ENCODE measurements at regions not wholly inside any gene's neighbourhood (a gene's known extent, or its start where the extent isn't known, plus 50 kb on each side); places are given as distances from the start of the nearest gene placed in this dataset.

DNA sequence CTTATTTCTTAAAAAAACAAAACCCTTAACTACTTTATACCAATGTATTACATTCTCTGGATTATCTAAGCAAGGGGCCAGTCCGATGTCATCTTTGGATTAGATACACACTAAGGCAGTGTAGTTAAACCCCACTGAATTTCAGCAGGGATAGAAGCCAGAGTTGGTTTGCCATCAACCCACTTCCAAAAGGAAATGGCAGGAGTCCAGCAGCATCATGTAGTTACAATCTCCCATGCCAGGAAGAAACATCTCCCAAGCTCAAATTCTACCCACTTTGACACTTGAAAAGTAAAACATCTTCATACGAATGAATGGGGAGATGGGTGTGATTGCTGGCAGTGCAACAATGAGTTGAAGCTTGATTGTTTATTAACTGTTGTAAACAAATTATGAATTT is 203.5 kb upstream of the PLXNC1 start:
- H3K36me3 Mint-ChIP-seq (ENCODE audit: low read depth), result no peaks in the 10 kb centered on the region
- H3K4me1 Mint-ChIP-seq (ENCODE audit: low read depth), result no peaks in the 10 kb centered on the region
- intact Hi-C loops (cut with micrococcal nuclease), result no loop called here
- H3K4me3 Mint-ChIP-seq (ENCODE audit: low read depth), result no peak overlapping the region
- H3K9me3 Mint-ChIP-seq, result peaks cover 13% of the 10 kb centered on the region
- no peak for DNase-seq (ENCODE audit: low spot score)
- peaks cover 16% of the 10 kb centered on the region for H3K27me3 Mint-ChIP-seq (ENCODE audit: low read depth)
- no peak overlapping the region for H3K27ac Mint-ChIP-seq

DNA sequence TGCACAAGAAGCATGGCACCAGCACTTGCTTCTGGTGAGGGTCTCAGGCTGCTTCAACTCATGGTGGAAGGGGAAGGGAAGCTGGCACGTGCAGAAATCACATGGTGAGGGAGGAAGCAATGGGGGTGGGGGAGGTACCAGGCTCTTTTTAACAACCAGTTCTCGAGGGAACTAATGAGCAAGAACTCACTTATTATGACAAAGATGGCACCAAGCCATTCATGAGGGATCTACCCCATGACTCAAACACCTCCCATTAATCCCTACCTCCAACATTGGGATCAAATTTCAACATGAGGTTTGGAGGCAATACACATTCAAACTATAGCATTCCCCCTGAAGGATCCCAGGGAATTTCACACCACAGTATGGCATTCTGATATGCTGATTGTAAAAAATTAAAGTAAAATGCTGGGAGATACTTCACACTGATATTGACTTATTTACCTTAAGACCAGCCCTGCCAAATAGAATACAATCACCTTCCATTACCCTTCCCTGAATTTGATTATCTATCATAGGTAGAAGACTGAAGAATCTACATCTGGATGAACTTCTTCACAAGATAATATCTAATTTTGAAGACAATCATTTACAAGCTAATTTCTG is 201.7 kb upstream of the PLXNC1 start:
- peaks cover 16% of the 10 kb centered on the region for H3K27me3 Mint-ChIP-seq (ENCODE audit: low read depth)
- no peaks in the 10 kb centered on the region for H3K4me1 Mint-ChIP-seq (ENCODE audit: low read depth)
- no peaks in the 10 kb centered on the region for H3K36me3 Mint-ChIP-seq (ENCODE audit: low read depth)
- H3K4me3 Mint-ChIP-seq (ENCODE audit: low read depth), result no peak overlapping the region
- H3K9me3 Mint-ChIP-seq, result peaks cover 13% of the 10 kb centered on the region
- intact Hi-C loops (cut with micrococcal nuclease), result no loop called here
- H3K27ac Mint-ChIP-seq, result no peak overlapping the region
- no peak for DNase-seq (ENCODE audit: low spot score)

DNA sequence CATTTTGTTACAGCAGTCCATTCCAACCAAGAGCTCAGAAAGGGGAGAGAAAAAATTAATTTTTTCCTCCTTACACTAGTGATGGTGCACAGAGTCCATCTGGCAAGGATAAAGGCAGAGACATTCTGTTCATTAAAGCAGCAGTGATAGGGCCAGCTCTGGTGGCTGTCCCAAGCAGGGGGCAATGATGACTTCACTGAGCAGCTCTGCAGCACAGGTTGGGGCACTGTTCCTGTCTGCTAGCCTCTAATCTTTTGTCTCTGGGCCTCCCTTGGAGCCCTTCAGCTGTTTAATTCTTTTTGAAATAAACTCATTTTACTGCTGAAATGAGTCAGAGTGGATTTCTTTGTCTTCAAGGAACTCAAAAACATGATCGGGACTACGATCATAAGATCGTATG is 200.9 kb upstream of the PLXNC1 start:
- no peak for DNase-seq (ENCODE audit: low spot score)
- no peak overlapping the region for H3K27ac Mint-ChIP-seq
- peaks cover 16% of the 10 kb centered on the region for H3K27me3 Mint-ChIP-seq (ENCODE audit: low read depth)
- peaks cover 13% of the 10 kb centered on the region for H3K9me3 Mint-ChIP-seq
- no peaks in the 10 kb centered on the region for H3K36me3 Mint-ChIP-seq (ENCODE audit: low read depth)
- intact Hi-C loops (cut with micrococcal nuclease), result no loop called here
- peaks cover 7% of the 10 kb centered on the region for H3K4me1 Mint-ChIP-seq (ENCODE audit: low read depth)
- H3K4me3 Mint-ChIP-seq (ENCODE audit: low read depth), result no peak overlapping the region

DNA sequence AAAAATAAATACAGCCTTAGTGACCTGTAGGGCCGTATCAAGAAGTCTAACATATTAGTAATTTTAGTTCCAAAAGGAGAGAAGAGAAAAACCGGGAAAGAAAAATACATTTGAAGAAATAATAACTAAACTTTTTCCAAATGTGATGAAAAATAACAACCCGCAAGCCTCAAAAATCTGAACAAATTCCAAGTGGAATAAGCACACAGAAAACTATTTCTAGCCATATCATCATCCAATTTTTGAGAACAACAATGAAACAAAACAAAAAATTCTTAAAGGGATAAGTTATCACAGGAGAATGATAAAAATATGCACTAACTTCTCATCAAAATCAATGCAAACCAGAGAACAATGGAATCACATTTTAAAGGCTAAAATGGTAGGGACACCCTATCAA is 198.1 kb upstream of the PLXNC1 start:
- intact Hi-C loops (cut with micrococcal nuclease), result no loop called here
- H3K4me3 Mint-ChIP-seq (ENCODE audit: low read depth), result no peak overlapping the region
- DNase-seq (ENCODE audit: low spot score), result no peak
- H3K27ac Mint-ChIP-seq, result no peak overlapping the region
- peaks cover 17% of the 10 kb centered on the region for H3K9me3 Mint-ChIP-seq
- peaks cover 16% of the 10 kb centered on the region for H3K27me3 Mint-ChIP-seq (ENCODE audit: low read depth)
- H3K4me1 Mint-ChIP-seq (ENCODE audit: low read depth), result peaks cover 8% of the 10 kb centered on the region
- no peaks in the 10 kb centered on the region for H3K36me3 Mint-ChIP-seq (ENCODE audit: low read depth)

DNA sequence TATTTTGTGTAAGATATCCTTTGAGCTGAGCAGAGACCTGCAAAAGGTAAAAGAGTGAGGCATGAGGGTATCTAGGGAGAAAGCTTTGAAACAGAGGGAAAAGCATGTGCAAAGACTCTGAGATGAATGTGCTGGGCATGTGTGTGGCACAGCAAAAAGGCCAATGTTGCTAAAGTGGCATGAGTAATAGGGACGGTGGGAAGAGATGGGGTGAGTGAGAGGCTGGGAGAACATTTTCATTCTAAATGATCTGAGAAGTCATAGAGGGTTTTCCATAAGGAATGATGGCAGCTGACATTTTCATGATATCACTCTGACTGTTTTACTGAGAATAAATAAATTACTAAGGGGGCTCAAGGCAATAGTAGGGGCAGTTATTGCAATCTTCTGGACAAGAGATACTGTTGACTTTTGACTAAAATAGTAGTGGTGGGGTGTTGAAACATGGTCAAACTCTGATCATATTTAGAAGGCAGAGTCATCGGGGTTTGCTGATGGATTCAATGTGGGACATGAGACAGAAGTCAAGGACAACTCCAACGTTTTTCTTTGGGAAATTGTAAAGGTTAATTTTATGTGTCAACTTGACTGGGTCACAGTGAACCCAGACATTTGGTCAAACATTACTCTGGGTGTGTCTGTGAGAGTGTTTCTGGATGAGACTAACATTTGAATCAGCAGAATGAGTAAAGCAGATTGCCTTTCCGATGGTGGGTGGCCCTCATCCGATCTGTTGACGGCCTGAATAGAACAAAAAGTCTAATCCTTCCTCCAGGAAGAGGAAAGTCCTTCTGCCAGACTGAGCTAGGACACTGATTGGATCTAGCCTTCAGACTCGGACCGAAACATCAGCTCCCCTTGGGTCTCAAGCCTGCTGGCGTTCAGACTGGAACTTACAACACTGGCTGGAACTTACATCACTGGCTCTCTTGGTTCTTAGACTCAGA is 193.9 kb upstream of the PLXNC1 start:
- intact Hi-C loops (cut with micrococcal nuclease), result no loop called here
- Mint-ChIP-seq H3K4me3 (ENCODE audit: low read depth) (no peak overlapping the region), H3K9me3 (peaks cover 36% of the 10 kb centered on the region), H3K4me1 (ENCODE audit: low read depth) (peaks cover 8% of the 10 kb centered on the region), H3K36me3 (ENCODE audit: low read depth) (no peaks in the 10 kb centered on the region), H3K27ac (no peak overlapping the region), H3K27me3 (ENCODE audit: low read depth) (peaks cover 2% of the 10 kb centered on the region)
- DNase-seq (ENCODE audit: low spot score), result no peak

DNA sequence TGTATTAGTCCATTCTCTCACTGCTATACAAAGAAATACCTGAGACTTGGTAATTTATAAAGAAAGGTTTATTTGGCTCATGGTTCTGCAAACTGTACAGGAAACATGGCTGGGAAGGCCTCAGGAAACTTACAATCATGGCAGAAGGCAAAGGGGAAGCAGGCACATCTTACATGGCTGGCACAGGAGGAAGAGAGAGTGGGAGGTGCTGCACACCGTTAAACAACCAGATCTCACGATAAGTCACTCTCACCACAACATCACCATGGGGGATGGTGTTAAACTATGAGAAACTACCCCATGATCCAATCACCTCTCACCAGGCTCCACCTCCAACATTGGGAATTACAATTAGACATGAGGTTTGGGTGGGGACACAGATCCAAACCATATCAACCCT is 191.8 kb upstream of the PLXNC1 start:
- Mint-ChIP-seq H3K4me1 (ENCODE audit: low read depth) (peaks cover 8% of the 10 kb centered on the region), H3K36me3 (ENCODE audit: low read depth) (no peaks in the 10 kb centered on the region), H3K9me3 (peaks cover 40% of the 10 kb centered on the region), H3K4me3 (ENCODE audit: low read depth) (no peak overlapping the region), H3K27me3 (ENCODE audit: low read depth) (no peaks in the 10 kb centered on the region), H3K27ac (no peak overlapping the region)
- DNase-seq (ENCODE audit: low spot score), result no peak
- intact Hi-C loops (cut with micrococcal nuclease), result no loop called here

DNA sequence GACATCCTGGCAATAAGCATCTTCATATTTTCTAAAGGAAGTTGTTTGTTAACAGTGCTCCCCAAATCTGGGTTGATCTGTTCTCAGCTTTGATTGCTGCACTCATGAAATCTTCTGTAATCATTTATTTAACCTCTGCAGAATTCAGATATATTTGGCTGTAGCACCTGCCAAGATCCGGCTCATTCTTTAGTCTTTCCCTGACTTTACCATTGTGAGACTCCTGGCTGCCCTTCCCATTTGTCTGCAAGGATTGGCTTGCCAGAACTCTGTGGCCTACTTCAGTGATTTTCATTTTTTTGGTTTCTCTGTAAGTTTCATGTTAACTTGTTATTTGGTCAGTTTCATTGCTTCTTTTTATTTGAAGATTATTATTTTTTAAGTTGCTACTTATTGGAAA is 191.2 kb upstream of the PLXNC1 start:
- H3K36me3 Mint-ChIP-seq (ENCODE audit: low read depth), result no peaks in the 10 kb centered on the region
- no peak for DNase-seq (ENCODE audit: low spot score)
- peaks cover 40% of the 10 kb centered on the region for H3K9me3 Mint-ChIP-seq
- peaks cover 4% of the 10 kb centered on the region for H3K4me1 Mint-ChIP-seq (ENCODE audit: low read depth)
- no peaks in the 10 kb centered on the region for H3K27me3 Mint-ChIP-seq (ENCODE audit: low read depth)
- H3K27ac Mint-ChIP-seq, result no peak overlapping the region
- no peak overlapping the region for H3K4me3 Mint-ChIP-seq (ENCODE audit: low read depth)
- intact Hi-C loops (cut with micrococcal nuclease), result no loop called here

DNA sequence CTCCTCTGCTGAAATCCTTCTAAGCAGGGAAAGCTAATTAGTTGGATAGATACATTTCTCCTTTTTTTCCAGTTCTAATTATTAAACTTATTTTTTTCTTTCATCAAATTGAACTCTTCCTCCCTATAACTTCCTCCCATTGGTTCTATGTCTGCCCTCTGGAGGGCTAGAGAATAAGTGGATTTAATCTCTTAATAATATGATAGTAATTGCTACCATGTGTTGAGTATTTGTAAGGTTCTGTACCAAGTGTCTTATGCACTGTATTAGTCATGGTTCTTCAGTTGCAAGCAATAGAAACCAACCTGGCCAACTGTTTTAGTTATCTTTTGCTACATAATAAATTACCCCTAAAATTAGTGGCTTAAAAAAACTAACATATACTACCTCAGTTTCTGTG is 190.5 kb upstream of the PLXNC1 start:
- Mint-ChIP-seq H3K36me3 (ENCODE audit: low read depth) (no peaks in the 10 kb centered on the region), H3K27ac (no peak overlapping the region), H3K27me3 (ENCODE audit: low read depth) (no peaks in the 10 kb centered on the region), H3K4me3 (ENCODE audit: low read depth) (no peak overlapping the region), H3K4me1 (ENCODE audit: low read depth) (no peaks in the 10 kb centered on the region), H3K9me3 (peaks cover 43% of the 10 kb centered on the region)
- no peak for DNase-seq (ENCODE audit: low spot score)
- intact Hi-C loops (cut with micrococcal nuclease), result no loop called here

DNA sequence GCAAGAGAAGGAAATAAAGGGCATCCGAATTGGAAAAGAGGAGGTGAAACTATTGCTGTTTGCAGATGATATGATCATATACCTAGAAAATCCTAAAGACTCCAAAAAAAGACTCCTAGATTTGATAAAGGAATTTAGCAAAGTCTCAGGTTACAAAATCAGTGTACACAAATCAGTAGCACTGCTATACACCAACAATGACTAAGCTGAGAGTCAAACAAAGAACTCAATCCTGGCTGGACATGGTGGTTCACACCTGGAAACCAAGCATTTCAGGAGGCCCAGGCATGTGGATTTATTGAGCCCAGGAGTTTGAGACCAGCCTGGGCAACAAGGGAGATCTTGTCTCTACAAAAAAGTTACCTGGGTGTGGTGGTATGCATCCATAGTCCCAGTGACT is 188.7 kb upstream of the PLXNC1 start:
- H3K4me3 Mint-ChIP-seq (ENCODE audit: low read depth), result no peak overlapping the region
- no peak for DNase-seq (ENCODE audit: low spot score)
- H3K9me3 Mint-ChIP-seq, result peaks cover 45% of the 10 kb centered on the region
- no peaks in the 10 kb centered on the region for H3K36me3 Mint-ChIP-seq (ENCODE audit: low read depth)
- H3K27ac Mint-ChIP-seq, result no peak overlapping the region
- intact Hi-C loops (cut with micrococcal nuclease), result no loop called here
- H3K27me3 Mint-ChIP-seq (ENCODE audit: low read depth), result no peaks in the 10 kb centered on the region
- no peaks in the 10 kb centered on the region for H3K4me1 Mint-ChIP-seq (ENCODE audit: low read depth)

DNA sequence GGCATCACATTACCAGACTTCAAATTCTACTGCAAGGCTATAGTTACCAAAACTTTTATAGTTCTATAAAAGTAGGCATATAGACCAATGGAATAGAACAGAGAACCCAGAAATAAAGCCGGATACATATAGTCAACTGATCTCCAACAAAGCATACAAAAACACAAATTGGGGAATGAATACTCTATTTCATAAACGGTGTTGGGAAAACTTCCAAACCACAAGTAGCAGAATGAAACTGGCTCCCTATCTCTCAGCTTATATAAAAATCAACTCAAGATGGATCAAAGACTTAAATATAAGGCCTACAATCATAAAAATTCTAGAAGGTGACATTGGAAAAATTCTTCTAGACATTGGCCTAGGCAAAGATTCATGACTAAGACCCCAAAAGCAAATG is 187.9 kb upstream of the PLXNC1 start:
- DNase-seq (ENCODE audit: low spot score), result no peak
- no peaks in the 10 kb centered on the region for H3K4me1 Mint-ChIP-seq (ENCODE audit: low read depth)
- intact Hi-C loops (cut with micrococcal nuclease), result no loop called here
- H3K9me3 Mint-ChIP-seq, result peaks cover 40% of the 10 kb centered on the region
- no peak overlapping the region for H3K4me3 Mint-ChIP-seq (ENCODE audit: low read depth)
- H3K27ac Mint-ChIP-seq, result no peak overlapping the region
- no peaks in the 10 kb centered on the region for H3K27me3 Mint-ChIP-seq (ENCODE audit: low read depth)
- H3K36me3 Mint-ChIP-seq (ENCODE audit: low read depth), result no peaks in the 10 kb centered on the region

DNA sequence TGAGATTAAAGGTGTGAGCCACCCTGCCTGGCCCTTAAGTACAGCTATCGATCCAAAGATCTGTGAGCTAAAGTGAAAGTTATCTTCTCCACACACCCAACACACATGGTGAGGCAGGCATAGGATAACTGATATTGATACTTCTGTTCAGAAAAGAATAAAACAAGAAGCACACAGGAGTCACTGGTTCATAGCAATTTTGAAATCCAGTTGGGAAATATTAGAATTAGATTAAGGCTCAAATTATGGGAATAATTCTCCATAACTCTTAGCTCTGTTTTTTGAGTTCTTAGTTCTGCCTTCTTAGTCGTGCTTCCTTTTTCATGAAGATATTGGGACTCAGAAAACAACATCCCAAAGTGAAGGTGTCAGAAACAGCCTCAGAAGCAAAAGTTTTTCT is 186.0 kb upstream of the PLXNC1 start:
- DNase-seq (ENCODE audit: low spot score), result no peak
- no peak overlapping the region for H3K4me3 Mint-ChIP-seq (ENCODE audit: low read depth)
- no peak overlapping the region for H3K27ac Mint-ChIP-seq
- H3K4me1 Mint-ChIP-seq (ENCODE audit: low read depth), result peaks cover 2% of the 10 kb centered on the region
- peaks cover 22% of the 10 kb centered on the region for H3K9me3 Mint-ChIP-seq
- peaks cover 2% of the 10 kb centered on the region for H3K27me3 Mint-ChIP-seq (ENCODE audit: low read depth)
- H3K36me3 Mint-ChIP-seq (ENCODE audit: low read depth), result no peaks in the 10 kb centered on the region
- intact Hi-C loops (cut with micrococcal nuclease), result no loop called here

DNA sequence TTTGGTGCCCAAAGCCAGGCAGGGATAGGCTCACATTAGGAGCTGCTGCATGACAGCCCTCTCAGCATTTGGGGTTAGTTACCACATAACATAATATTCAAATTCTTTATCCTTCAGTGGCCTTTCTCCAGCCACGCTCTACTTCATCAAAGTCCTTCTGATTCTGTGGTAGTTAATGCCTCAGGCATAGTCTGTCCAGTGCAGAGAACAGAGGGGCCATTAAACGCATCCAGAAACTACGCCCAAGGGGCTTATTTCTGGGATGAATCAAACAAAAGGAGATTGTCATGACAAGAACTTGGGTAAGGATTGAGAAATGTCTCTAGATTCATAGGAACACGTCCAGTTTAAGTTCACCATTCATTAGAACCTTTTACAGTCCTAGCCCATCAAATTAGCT is 183.4 kb upstream of the PLXNC1 start:
- Mint-ChIP-seq H3K27ac (no peak overlapping the region), H3K9me3 (peaks cover 15% of the 10 kb centered on the region), H3K36me3 (ENCODE audit: low read depth) (no peaks in the 10 kb centered on the region), H3K4me1 (ENCODE audit: low read depth) (peaks cover 9% of the 10 kb centered on the region), H3K4me3 (ENCODE audit: low read depth) (no peak overlapping the region), H3K27me3 (ENCODE audit: low read depth) (peaks cover 11% of the 10 kb centered on the region)
- no peak for DNase-seq (ENCODE audit: low spot score)
- intact Hi-C loops (cut with micrococcal nuclease), result no loop called here

DNA sequence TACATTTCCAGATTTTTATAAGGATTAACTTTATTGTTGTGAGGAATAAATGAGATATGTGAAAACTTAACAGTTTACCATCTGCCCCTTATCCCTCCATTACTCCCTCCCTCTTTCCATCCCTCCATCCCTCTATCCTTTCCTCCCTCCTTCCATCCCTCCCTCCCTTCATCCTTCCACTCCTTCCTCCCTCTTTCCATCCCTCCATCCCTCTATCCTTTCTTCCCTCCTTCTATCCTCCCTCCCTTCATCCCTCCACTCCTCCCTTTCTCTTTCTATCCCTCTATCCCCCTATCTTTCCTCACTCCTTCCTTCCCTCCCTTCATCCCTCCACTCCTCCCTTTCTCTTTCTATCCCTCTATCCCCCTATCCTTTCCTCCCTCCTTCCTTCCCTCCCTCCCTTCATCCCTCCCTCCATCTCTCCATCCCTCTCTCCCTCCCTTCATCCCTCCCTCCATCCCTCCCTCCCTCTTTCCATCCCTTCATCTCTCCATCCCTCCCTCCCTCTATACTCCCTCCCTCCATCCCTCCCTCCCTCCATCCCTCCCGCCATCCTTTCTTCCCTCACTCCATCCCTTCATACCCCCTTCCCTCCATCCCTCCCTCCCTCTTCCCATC is 181.8 kb upstream of the PLXNC1 start:
- intact Hi-C loops (cut with micrococcal nuclease), result no loop called here
- peaks cover 12% of the 10 kb centered on the region for H3K4me1 Mint-ChIP-seq (ENCODE audit: low read depth)
- peaks cover 11% of the 10 kb centered on the region for H3K27me3 Mint-ChIP-seq (ENCODE audit: low read depth)
- DNase-seq (ENCODE audit: low spot score), result no peak
- H3K4me3 Mint-ChIP-seq (ENCODE audit: low read depth), result no peak overlapping the region
- no peaks in the 10 kb centered on the region for H3K36me3 Mint-ChIP-seq (ENCODE audit: low read depth)
- H3K9me3 Mint-ChIP-seq, result peaks cover 5% of the 10 kb centered on the region
- no peak overlapping the region for H3K27ac Mint-ChIP-seq
